HepG2 (cell line): ENCODE measurements at regions not wholly inside any gene's neighbourhood (a gene's known extent, or its start where the extent isn't known, plus 50 kb on each side); places are given as distances from the start of the nearest gene placed in this dataset.

ENCODE experiments used
- ATAC-seq: fragments of 200-7000 bp; cut with Tn5 transposase; 3 replicates; pipeline ENCODE4 v1.9.1; 2020; ENCODE audit warnings: mild to moderate bottlenecking, moderate library complexity
- BruUV-seq: library from RNA; stranded (reverse); fragments of 400-500 nt; replicated peaks from 2 replicates; lab custom pipeline; 2021; lab: Mats Ljungman, UMichigan
- CTCF ChIA-PET: fragments of 300-600 bp; formaldehyde crosslinking; extraction: SDS; loops from one replicate; lab custom pipeline; 2021; ENCODE audit warnings: low total read pairs, inconsistent platforms, low intra/inter-chr PET ratio; lab: Yijun Ruan, JAX
- POLR2A ChIA-PET: fragments of 350-600 bp; sonication (Branson Sonifier 250); formaldehyde crosslinking; loops from one replicate; lab custom pipeline; 2020; ENCODE audit warnings: antibody characterized with exemption, inconsistent platforms; lab: Yijun Ruan, JAX
- DNase-seq: peaks from one replicate; pipeline ENCODE4 v3.0.0-alpha.2; 2015; ENCODE audit warnings: low spot score
- FAIRE-seq: peaks from 3 replicates; lab custom pipeline; 2011; peaks lifted over from hg19 to GRCh38; lab: Jason Lieb, UNC
- H2AFZ ChIP-seq: one replicate; pipeline ENCODE4 v1.6.1; 2011; ENCODE audit warnings: low read length, inconsistent platforms
- H3K27ac ChIP-seq: fragments of 300-600 bp; 3 replicates; pipeline ENCODE4 v1.8.0; 2011; ENCODE audit warnings: mixed run types, mild to moderate bottlenecking, mixed read lengths, low read length, inconsistent platforms; ENCODE audit not compliant: insufficient read depth; ENCODE audit errors: extremely low read length
- H3K27me3 ChIP-seq, 2 experiments: fragments of 200-600 bp in 1 of 2; 2 replicates in 1 of 2; 3 replicates in 1 of 2; pipeline versions ENCODE4 v1.6.0 to v1.8.0; 2011; ENCODE audit warnings: low read length in 2 of 2, mild to moderate bottlenecking in 2 of 2, moderate library complexity in 2 of 2, inconsistent platforms in 1 of 2; ENCODE audit not compliant: insufficient read depth in 2 of 2, control insufficient read depth in 1 of 2
- H3K36me3 ChIP-seq, 2 experiments: fragments of 200-600 bp in 1 of 2; replicated peaks in 1 of 2; 2 replicates in 1 of 2; 3 replicates in 1 of 2; pipeline versions ENCODE4 v1.5.1 to v1.8.0; 2011; ENCODE audit warnings: low read length in 2 of 2, inconsistent platforms in 1 of 2; ENCODE audit not compliant: insufficient read depth in 2 of 2, control insufficient read depth in 1 of 2
- H3K4me1 ChIP-seq: 2 replicates; pipeline ENCODE4 v1.5.1; 2012; ENCODE audit warnings: low read length, inconsistent platforms; ENCODE audit not compliant: insufficient read depth
- H3K4me2 ChIP-seq: 2 replicates; pipeline ENCODE4 v1.6.0; 2011; ENCODE audit warnings: low read depth, low read length, inconsistent platforms
- H3K4me3 ChIP-seq, 3 experiments: fragments of 200-600 bp in 1 of 3; sonication (generic), shearing (Covaris generic) in 1 of 3; replicated peaks in 1 of 3; 2 replicates each; pipeline ENCODE4 v1.5.1; 2011 to 2016; ENCODE audit warnings: low read length in 3 of 3, inconsistent platforms in 2 of 3, low read depth in 2 of 3, mild to moderate bottlenecking in 2 of 3, control low read depth in 1 of 3, mixed read lengths in 1 of 3; ENCODE audit not compliant: insufficient read depth in 1 of 3
- H3K79me2 ChIP-seq: one replicate; pipeline ENCODE4 v1.6.1; 2011; ENCODE audit warnings: low read length, inconsistent platforms; ENCODE audit not compliant: insufficient read depth
- H3K9ac ChIP-seq: 2 replicates; pipeline ENCODE4 v1.6.0; 2011; ENCODE audit warnings: mild to moderate bottlenecking, low read depth, low read length, inconsistent platforms; ENCODE audit not compliant: insufficient read depth
- H3K9me3 ChIP-seq: 2 replicates; pipeline ENCODE4 v1.5.1; 2012; ENCODE audit warnings: mild to moderate bottlenecking, low read length
- H4K20me1 ChIP-seq: 2 replicates; pipeline ENCODE4 v1.6.0; 2011; ENCODE audit warnings: inconsistent platforms, mild to moderate bottlenecking, low read length, moderate library complexity; ENCODE audit not compliant: insufficient read depth
- ATRX ChIP-seq: sonication (generic); formaldehyde crosslinking; IDR thresholded peaks from 2 replicates; pipeline ENCODE4 v1.4.0; 2020; ENCODE audit warnings: missing genetic modification reagents, borderline replicate concordance
- GPN1 ChIP-seq: sonication (generic); formaldehyde crosslinking; IDR thresholded peaks from 2 replicates; pipeline ENCODE4 v1.5.1; 2020; ENCODE audit warnings: missing genetic modification reagents, borderline replicate concordance
- NCOA2 ChIP-seq: sonication (generic); formaldehyde crosslinking; IDR thresholded peaks from 2 replicates; pipeline ENCODE4 v1.8.0; 2022; ENCODE audit warnings: inconsistent platforms
- RBM39 ChIP-seq: fragments of 200-400 bp; formaldehyde crosslinking; IDR thresholded peaks from one replicate; pipeline ENCODE4 v1.6.1; 2018; ENCODE audit warnings: antibody characterized with exemption, mild to moderate bottlenecking, low read depth, low read length; ENCODE audit not compliant: poor library complexity, severe bottlenecking
- THAP11 ChIP-seq: IDR thresholded peaks from 2 replicates; pipeline ENCODE4 v1.6.1; 2016; ENCODE audit warnings: missing biosample characterization, missing genetic modification reagents
- ZNF143 ChIP-seq: sonication (generic); formaldehyde crosslinking; IDR thresholded peaks from 2 replicates; pipeline ENCODE4 v1.4.0; 2020; ENCODE audit warnings: missing genetic modification reagents
- ZNF205 ChIP-seq: IDR thresholded peaks from 2 replicates; pipeline ENCODE4 v1.6.1; 2018; ENCODE audit warnings: missing biosample characterization, missing genetic modification reagents
- ZNF703 ChIP-seq: sonication (generic); formaldehyde crosslinking; IDR thresholded peaks from 2 replicates; pipeline ENCODE4 v1.5.1; 2020; ENCODE audit warnings: missing genetic modification reagents, mild to moderate bottlenecking, moderate library complexity, borderline replicate concordance
- whole genome bisulfite sequencing: methylation state at CpG from one replicate; pipeline ENCODE4 v1.1.6; 2017; ENCODE audit warnings: low lambda C conversion rate; 5-methylcytosine and 5-hydroxymethylcytosine counted together
- in situ Hi-C: cut with HindIII; loops from 2 replicates; pipeline ENCODE4 v1.10.0; 2017; ENCODE audit warnings: low pct_unique_long_range_greater_than_20kb; ENCODE audit not compliant: extremely low pct_ligation_motif_present
- intact Hi-C: fragments of 100-400 bp; cut with micrococcal nuclease; formaldehyde crosslinking; loops from one replicate; pipeline ENCODE4 v1.10.0; 2022; ENCODE audit not compliant: unreplicated experiment
- TF ChIP-seq, protein P1 (sequence below), 2 experiments: fragments of 450-650 bp in 1 of 2; sonication (generic) in 1 of 2; formaldehyde crosslinking in 1 of 2; IDR thresholded peaks; 2 replicates each; pipeline versions ENCODE4 v1.6.1 to v1.8.0; 2016 to 2022; ENCODE audit warnings: antibody characterized with exemption in 1 of 2, mild to moderate bottlenecking in 1 of 2, missing genetic modification reagents in 1 of 2

DNA sequence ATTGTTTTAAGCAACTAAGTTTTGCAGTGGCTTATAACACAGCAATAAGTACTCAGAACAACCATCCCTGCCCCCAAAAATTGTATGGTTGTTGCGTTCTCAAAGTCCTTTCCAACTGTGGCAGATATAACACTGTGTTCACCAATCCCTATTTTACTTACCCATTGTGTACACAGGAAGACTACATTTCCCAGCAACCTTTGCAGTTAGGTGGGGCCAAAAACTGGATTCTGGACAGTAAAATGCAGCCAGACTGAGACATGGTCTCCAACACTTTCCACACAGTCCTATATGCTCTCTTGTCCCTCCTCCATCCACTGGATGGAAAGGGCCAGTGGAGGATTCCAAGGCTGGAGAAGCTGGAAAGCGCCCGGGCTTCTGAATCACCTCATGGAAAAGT is 523.6 kb downstream of the BCOR start:
- Histone ChIP-seq H4K20me1 (no peaks in the 10 kb centered on the region), H3K4me1 (no peaks in the 10 kb centered on the region), H3K36me3 (no peaks in the 10 kb centered on the region), H3K79me2 (no peaks in the 10 kb centered on the region), H3K9me3 (no peaks in the 10 kb centered on the region), H3K4me3 (no peak overlapping the region), H3K27ac (no peak overlapping the region), H3K9ac (no peak overlapping the region), H3K27me3 (no peaks in the 10 kb centered on the region), H2AFZ (no peak overlapping the region), H3K4me2 (no peak overlapping the region)
- in situ Hi-C loops = no loop called here
- no TSS peak for BruUV-seq
- 70% methylated on average over 2 of the region's 3 CpGs for WGBS
- DNase-seq = no peak
- intact Hi-C loops = no loop called here
- no peak for ATAC-seq
- no peak for FAIRE-seq
- ChIA-PET CTCF (no interaction called here), POLR2A (no interaction called here)
- TF ChIP-seq ZNF143 (CRISPR knock-in tag) (peak; percentile 56), THAP11 (peak; percentile 62), RBM39 (no peak)

DNA sequence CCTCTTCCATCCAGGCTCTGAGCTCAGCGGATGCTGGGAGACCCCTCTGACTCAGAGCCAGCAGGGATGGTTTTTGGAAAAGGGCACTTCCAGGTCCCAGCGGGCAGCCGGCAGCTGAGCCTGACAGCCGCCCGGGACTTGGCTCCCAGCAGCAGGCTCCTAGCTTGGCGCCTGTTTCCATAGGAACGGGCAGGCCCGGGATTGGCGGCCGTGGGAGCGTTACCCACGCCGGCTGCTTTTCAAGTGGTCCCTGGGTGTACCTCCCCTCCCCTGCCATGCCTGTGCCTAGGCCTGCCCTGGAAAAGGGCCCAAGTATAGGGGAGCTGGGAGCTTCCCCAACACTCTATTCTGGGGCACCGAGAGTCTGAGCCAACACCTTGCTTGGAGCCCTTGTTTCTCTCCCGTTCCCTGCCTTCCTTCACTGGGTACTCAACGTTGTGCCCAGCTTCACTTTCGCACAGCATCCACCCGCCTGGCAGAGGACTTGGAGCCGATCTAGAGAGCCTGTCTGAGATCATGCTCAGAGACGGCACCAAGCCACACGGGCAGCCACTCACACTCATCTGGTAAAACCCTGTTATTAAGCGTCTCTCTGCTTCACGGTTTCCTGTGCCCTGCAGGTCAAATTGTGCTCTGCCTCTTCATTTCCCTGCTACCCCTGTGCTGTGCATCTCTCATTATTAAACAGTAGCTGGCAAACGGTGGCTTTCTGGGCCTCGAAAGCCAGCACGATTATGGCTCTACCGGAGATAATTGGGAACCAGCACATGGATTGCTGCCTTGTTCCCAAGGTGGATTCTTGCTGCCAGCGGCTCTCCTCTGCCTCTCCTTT is 521.5 kb downstream of the BCOR start:
- no peaks in the 10 kb centered on the region for H3K79me2 ChIP-seq
- no peak overlapping the region for H3K4me3 ChIP-seq
- H4K20me1 ChIP-seq = no peaks in the 10 kb centered on the region
- no peak overlapping the region for H2AFZ ChIP-seq
- no peaks in the 10 kb centered on the region for H3K4me1 ChIP-seq
- BruUV-seq = no TSS peak
- H3K27me3 ChIP-seq = no peaks in the 10 kb centered on the region
- no peak overlapping the region for H3K4me2 ChIP-seq
- no peaks in the 10 kb centered on the region for H3K9me3 ChIP-seq
- ChIA-PET CTCF (no interaction called here), POLR2A (no interaction called here)
- H3K27ac ChIP-seq = no peak overlapping the region
- H3K36me3 ChIP-seq = no peaks in the 10 kb centered on the region
- ATAC-seq (no peak), DNase-seq (no peak), FAIRE-seq (no peak)
- WGBS = 50% methylated on average over 10 of the region's 28 CpGs
- in situ Hi-C loops = no loop called here
- no peak overlapping the region for H3K9ac ChIP-seq
- intact Hi-C loops = no loop called here
- TF ChIP-seq GPN1 (CRISPR knock-in tag) = no peak
- no peak for TF ChIP-seq ZNF205
- TF ChIP-seq, protein P1, sequence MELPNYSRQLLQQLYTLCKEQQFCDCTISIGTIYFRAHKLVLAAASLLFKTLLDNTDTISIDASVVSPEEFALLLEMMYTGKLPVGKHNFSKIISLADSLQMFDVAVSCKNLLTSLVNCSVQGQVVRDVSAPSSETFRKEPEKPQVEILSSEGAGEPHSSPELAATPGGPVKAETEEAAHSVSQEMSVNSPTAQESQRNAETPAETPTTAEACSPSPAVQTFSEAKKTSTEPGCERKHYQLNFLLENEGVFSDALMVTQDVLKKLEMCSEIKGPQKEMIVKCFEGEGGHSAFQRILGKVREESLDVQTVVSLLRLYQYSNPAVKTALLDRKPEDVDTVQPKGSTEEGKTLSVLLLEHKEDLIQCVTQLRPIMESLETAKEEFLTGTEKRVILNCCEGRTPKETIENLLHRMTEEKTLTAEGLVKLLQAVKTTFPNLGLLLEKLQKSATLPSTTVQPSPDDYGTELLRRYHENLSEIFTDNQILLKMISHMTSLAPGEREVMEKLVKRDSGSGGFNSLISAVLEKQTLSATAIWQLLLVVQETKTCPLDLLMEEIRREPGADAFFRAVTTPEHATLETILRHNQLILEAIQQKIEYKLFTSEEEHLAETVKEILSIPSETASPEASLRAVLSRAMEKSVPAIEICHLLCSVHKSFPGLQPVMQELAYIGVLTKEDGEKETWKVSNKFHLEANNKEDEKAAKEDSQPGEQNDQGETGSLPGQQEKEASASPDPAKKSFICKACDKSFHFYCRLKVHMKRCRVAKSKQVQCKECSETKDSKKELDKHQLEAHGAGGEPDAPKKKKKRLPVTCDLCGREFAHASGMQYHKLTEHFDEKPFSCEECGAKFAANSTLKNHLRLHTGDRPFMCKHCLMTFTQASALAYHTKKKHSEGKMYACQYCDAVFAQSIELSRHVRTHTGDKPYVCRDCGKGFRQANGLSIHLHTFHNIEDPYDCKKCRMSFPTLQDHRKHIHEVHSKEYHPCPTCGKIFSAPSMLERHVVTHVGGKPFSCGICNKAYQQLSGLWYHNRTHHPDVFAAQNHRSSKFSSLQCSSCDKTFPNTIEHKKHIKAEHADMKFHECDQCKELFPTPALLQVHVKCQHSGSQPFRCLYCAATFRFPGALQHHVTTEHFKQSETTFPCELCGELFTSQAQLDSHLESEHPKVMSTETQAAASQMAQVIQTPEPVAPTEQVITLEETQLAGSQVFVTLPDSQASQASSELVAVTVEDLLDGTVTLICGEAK (IDR thresholded peaks at IDR 0.05) = no peak
- TF ChIP-seq, protein P1 (CRISPR knock-in tag; IDR thresholded peaks at IDR 0.05) = no peak
- TF ChIP-seq ATRX (CRISPR knock-in tag) = no peak
- no peak for TF ChIP-seq ZNF703 (CRISPR knock-in tag)
- TF ChIP-seq NCOA2 (CRISPR knock-in tag) = no peak
